KMS-11 (cell line): ENCODE measurements at regions not wholly inside any gene's neighbourhood (a gene's known extent, or its start where the extent isn't known, plus 50 kb on each side); places are given as distances from the start of the nearest gene placed in this dataset.

Experiments used
- H2AFZ ChIP-seq: fragments of 200-600 bp; sonication (generic); 2 replicates; pipeline ENCODE4 v1.6.1; 2016; ENCODE audit warnings: antibody characterized with exemption, mixed run types, low read depth
- H3K27ac ChIP-seq: fragments of 200-600 bp; sonication (generic); 2 replicates; pipeline ENCODE4 v1.6.1; 2016; ENCODE audit warnings: mild to moderate bottlenecking, mixed run types
- H3K27me3 ChIP-seq: fragments of 200-600 bp; sonication (generic); 2 replicates; pipeline ENCODE4 v1.6.1; 2017; ENCODE audit warnings: mild to moderate bottlenecking, low read depth, mixed run types, moderate library complexity; ENCODE audit not compliant: insufficient read depth
- H3K36me3 ChIP-seq: fragments of 200-600 bp; sonication (generic); 2 replicates; pipeline ENCODE4 v1.6.1; 2017; ENCODE audit warnings: mild to moderate bottlenecking, mixed run types; ENCODE audit not compliant: insufficient read depth
- H3K4me1 ChIP-seq: fragments of 200-600 bp; sonication (generic); 2 replicates; pipeline ENCODE4 v1.6.1; 2016; ENCODE audit warnings: mild to moderate bottlenecking, low read depth, mixed run types; ENCODE audit not compliant: poor library complexity, severe bottlenecking
- H3K4me2 ChIP-seq: fragments of 200-600 bp; sonication (generic); 2 replicates; pipeline ENCODE4 v1.7.0; 2016; ENCODE audit warnings: mild to moderate bottlenecking, mixed run types
- H3K4me3 ChIP-seq: fragments of 200-600 bp; sonication (generic); IDR thresholded peaks from 2 replicates; pipeline ENCODE4 v1.6.1; 2017; ENCODE audit warnings: low read depth, low read length, mixed read lengths; ENCODE audit not compliant: insufficient read depth
- H3K79me2 ChIP-seq: fragments of 200-600 bp; sonication (generic); 2 replicates; pipeline ENCODE4 v1.6.1; 2016; ENCODE audit warnings: low read depth, mixed run types; ENCODE audit not compliant: insufficient read depth
- H3K9ac ChIP-seq: fragments of 200-600 bp; sonication (generic); 2 replicates; pipeline ENCODE4 v1.6.1; 2016; ENCODE audit warnings: mild to moderate bottlenecking, mixed run types
- H4K20me1 ChIP-seq: fragments of 200-600 bp; sonication (generic); 2 replicates; pipeline ENCODE4 v1.6.1; 2016; ENCODE audit warnings: mild to moderate bottlenecking, mixed run types; ENCODE audit not compliant: insufficient read depth
- CTCF ChIP-seq: fragments of 200-600 bp; sonication (generic); conservative IDR thresholded peaks from 2 replicates; pipeline ENCODE4 v1.6.1; 2017; ENCODE audit warnings: low read depth, mild to moderate bottlenecking, antibody characterized with exemption, low read length, moderate library complexity, mixed read lengths

DNA sequence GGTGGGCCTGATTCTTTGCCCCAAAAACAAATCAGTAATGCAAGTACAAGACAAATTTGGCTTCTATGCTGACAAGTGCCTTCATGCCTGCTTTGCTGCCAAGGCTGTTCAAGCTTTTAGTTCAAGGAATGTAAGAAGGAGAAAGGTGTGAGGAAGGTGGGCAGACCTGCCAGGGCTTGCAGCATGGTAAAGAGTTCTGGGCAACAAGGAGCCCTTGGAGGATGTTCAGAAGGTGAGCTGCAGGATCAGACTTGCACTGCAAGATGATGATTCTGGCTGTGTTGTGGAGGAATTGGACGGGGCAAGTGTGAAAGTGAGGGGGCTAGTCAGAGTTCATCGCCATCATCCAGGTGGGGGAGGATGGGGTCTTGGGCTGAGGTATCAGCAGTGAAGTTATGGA lies 167.9 kb downstream of the NUAK1 start:
- Histone ChIP-seq H3K27ac (no peak overlapping the region), H3K9ac (no peak overlapping the region)

DNA sequence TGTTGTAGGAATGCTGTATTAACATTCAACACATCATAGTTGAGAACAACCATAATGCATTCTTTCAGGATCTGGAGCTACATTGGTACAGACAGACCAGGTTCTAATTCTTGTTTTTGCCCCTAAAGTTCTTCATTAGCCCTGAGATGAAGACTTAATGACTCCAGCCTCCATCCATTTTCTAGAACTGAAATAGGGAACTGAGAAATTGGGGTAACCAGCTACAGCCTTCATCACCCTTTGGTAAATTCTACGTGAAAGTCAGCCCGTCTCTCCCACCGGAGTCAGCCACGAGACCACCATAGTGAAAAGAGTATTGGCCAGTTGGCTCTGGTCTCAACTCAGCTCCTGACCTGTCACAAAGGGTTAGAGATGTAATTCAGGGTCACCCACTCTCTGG lies 164.0 kb downstream of the NUAK1 start:
- Histone ChIP-seq H2AFZ (no peak overlapping the region), H3K27ac (no peak overlapping the region), H3K27me3 (no peaks in the 10 kb centered on the region), H3K4me3 (no peak overlapping the region), H3K36me3 (no peaks in the 10 kb centered on the region), H3K9ac (no peak overlapping the region), H4K20me1 (no peaks in the 10 kb centered on the region), H3K79me2 (no peaks in the 10 kb centered on the region), H3K4me1 (no peaks in the 10 kb centered on the region), H3K4me2 (no peak overlapping the region)
- no peak for TF ChIP-seq CTCF

More for the DNA sequence above, 167.9 kb downstream of the NUAK1 start:
- H2AFZ ChIP-seq: no peak overlapping the region
- no peak overlapping the region for H3K4me3 ChIP-seq
- no peaks in the 10 kb centered on the region for H3K79me2 ChIP-seq
- no peaks in the 10 kb centered on the region for H4K20me1 ChIP-seq
- H3K36me3 ChIP-seq: no peaks in the 10 kb centered on the region
- no peak overlapping the region for H3K4me2 ChIP-seq
- H3K27me3 ChIP-seq: no peaks in the 10 kb centered on the region
- no peak for TF ChIP-seq CTCF
- H3K4me1 ChIP-seq: no peaks in the 10 kb centered on the region

GRCh38 chr12:105975351-105975750 lies 163.4 kb downstream of the NUAK1 start:
- TF ChIP-seq CTCF: no peak
- H3K4me1 ChIP-seq: no peaks in the 10 kb centered on the region
- H3K9ac ChIP-seq: no peak overlapping the region
- H2AFZ ChIP-seq: no peak overlapping the region
- H4K20me1 ChIP-seq: no peaks in the 10 kb centered on the region
- no peak overlapping the region for H3K4me2 ChIP-seq
- H3K27ac ChIP-seq: no peak overlapping the region
- no peak overlapping the region for H3K4me3 ChIP-seq
- no peaks in the 10 kb centered on the region for H3K27me3 ChIP-seq
- H3K79me2 ChIP-seq: no peaks in the 10 kb centered on the region
- no peaks in the 10 kb centered on the region for H3K36me3 ChIP-seq

GRCh38 chr12:105977236-105977635 lies 161.5 kb downstream of the NUAK1 start:
- Histone ChIP-seq H3K79me2 (no peaks in the 10 kb centered on the region), H3K4me2 (no peak overlapping the region), H3K27ac (no peak overlapping the region), H3K27me3 (no peaks in the 10 kb centered on the region), H3K36me3 (no peaks in the 10 kb centered on the region), H3K4me3 (no peak overlapping the region), H3K4me1 (no peaks in the 10 kb centered on the region), H2AFZ (no peak overlapping the region), H4K20me1 (no peaks in the 10 kb centered on the region), H3K9ac (no peak overlapping the region)
- TF ChIP-seq CTCF: no peak
